GM23338 (cell line): ENCODE measurements at regions not wholly inside any gene's neighbourhood (a gene's known extent, or its start where the extent isn't known, plus 50 kb on each side); places are given as distances from the start of the nearest gene placed in this dataset.
"Not testable (repeated sequence)": the region's sequence is repeated elsewhere in the genome, so short reads cannot be mapped to it uniquely, and the experiment has no call there.

Source experiments
- ATAC-seq: fragments of 200-7000 bp; cut with Tn5 transposase; 3 replicates; pipeline ENCODE4 v1.9.1; 2020
- DNase-seq: peaks from one replicate; pipeline ENCODE4 v3.0.0-alpha.2; 2015; ENCODE audit warnings: low spot score
- H2AFZ ChIP-seq: fragments of 200-600 bp; sonication (generic); 2 replicates; pipeline ENCODE4 v1.8.0; 2016; ENCODE audit warnings: antibody characterized with exemption, mild to moderate bottlenecking, moderate library complexity
- H3F3A ChIP-seq: fragments of 200-600 bp; sonication (generic); replicated peaks from 2 replicates; pipeline ENCODE4 v1.8.0; 2017; ENCODE audit warnings: antibody characterized with exemption, mixed run types, low read depth
- H3K27ac ChIP-seq: fragments of 200-600 bp; sonication (generic); 2 replicates; pipeline ENCODE4 v1.6.1; 2016; ENCODE audit warnings: low read depth
- H3K27me3 ChIP-seq: fragments of 200-600 bp; sonication (generic); 2 replicates; pipeline ENCODE4 v1.8.0; 2016; ENCODE audit warnings: mild to moderate bottlenecking, mixed run types, moderate library complexity; ENCODE audit not compliant: insufficient read depth
- H3K36me3 ChIP-seq: fragments of 200-600 bp; sonication (generic); 2 replicates; pipeline ENCODE4 v1.8.0; 2016; ENCODE audit warnings: mild to moderate bottlenecking; ENCODE audit not compliant: insufficient read depth
- H3K4me1 ChIP-seq: fragments of 200-600 bp; sonication (generic); 2 replicates; pipeline ENCODE4 v1.8.0; 2016; ENCODE audit warnings: mild to moderate bottlenecking, moderate library complexity; ENCODE audit not compliant: insufficient read depth
- H3K4me2 ChIP-seq: fragments of 200-600 bp; sonication (generic); 2 replicates; pipeline ENCODE4 v1.7.1; 2017; ENCODE audit warnings: mixed run types
- H3K4me3 ChIP-seq: fragments of 200-600 bp; sonication (generic); 2 replicates; pipeline ENCODE4 v1.6.1; 2016; ENCODE audit warnings: mixed run types
- H3K79me2 ChIP-seq: fragments of 200-600 bp; sonication (generic); replicated peaks from 2 replicates; pipeline ENCODE4 v1.8.0; 2017; ENCODE audit warnings: mild to moderate bottlenecking; ENCODE audit not compliant: insufficient read depth
- H3K9me2 ChIP-seq: fragments of 200-600 bp; sonication (generic); 2 replicates; pipeline ENCODE4 v1.8.0; 2017; ENCODE audit not compliant: insufficient read depth
- H4K20me1 ChIP-seq: fragments of 200-600 bp; sonication (generic); replicated peaks from 2 replicates; pipeline ENCODE4 v1.8.0; 2017; ENCODE audit warnings: mild to moderate bottlenecking; ENCODE audit not compliant: insufficient read depth
- H3K27ac Mint-ChIP-seq: 2 replicates; pipeline ENCODE4 v1.8.0; 2020; ENCODE audit warnings: inconsistent platforms, mild to moderate bottlenecking, moderate library complexity, mixed read lengths
- H3K27me3 Mint-ChIP-seq: 3 replicates; pipeline ENCODE4 v1.8.0; 2022; ENCODE audit warnings: low read depth, mild to moderate bottlenecking, moderate library complexity, mixed read lengths, inconsistent platforms; ENCODE audit not compliant: insufficient read depth, poor library complexity
- H3K36me3 Mint-ChIP-seq: 3 replicates; pipeline ENCODE4 v1.8.0; 2021; ENCODE audit warnings: low read depth, mild to moderate bottlenecking, inconsistent platforms, moderate library complexity, mixed read lengths
- H3K4me1 Mint-ChIP-seq: 3 replicates; pipeline ENCODE4 v1.8.0; 2020; ENCODE audit warnings: mild to moderate bottlenecking, inconsistent platforms, mixed read lengths
- H3K4me3 Mint-ChIP-seq: 3 replicates; pipeline ENCODE4 v1.8.0; 2021; ENCODE audit warnings: moderate library complexity, mild to moderate bottlenecking, inconsistent platforms, mixed read lengths
- H3K9me3 Mint-ChIP-seq: 3 replicates; pipeline ENCODE4 v1.8.0; 2020; ENCODE audit warnings: moderate library complexity, mild to moderate bottlenecking, inconsistent platforms, mixed read lengths
- EZH2 ChIP-seq: fragments of 200-600 bp; sonication (generic); IDR thresholded peaks from one replicate; pipeline ENCODE4 v1.8.0; 2017; ENCODE audit warnings: antibody characterized with exemption, mild to moderate bottlenecking, low read depth; ENCODE audit not compliant: unreplicated experiment
- EZH2phosphoT487 ChIP-seq: fragments of 200-600 bp; sonication (generic); IDR thresholded peaks from one replicate; pipeline ENCODE4 v1.8.1; 2018; ENCODE audit warnings: antibody characterized with exemption; ENCODE audit not compliant: unreplicated experiment
- JUNB ChIP-seq: IDR thresholded peaks from one replicate; pipeline ENCODE4 v1.6.1; 2016; ENCODE audit warnings: antibody characterized with exemption; ENCODE audit not compliant: unreplicated experiment
- NANOG ChIP-seq: IDR thresholded peaks from 2 replicates; pipeline ENCODE4 v1.6.1; 2016; ENCODE audit warnings: antibody characterized with exemption, borderline replicate concordance
- POLR2AphosphoS5 ChIP-seq: IDR thresholded peaks from 2 replicates; pipeline ENCODE4 v1.6.1; 2016; ENCODE audit warnings: antibody characterized with exemption, low read depth
- ZNF114 ChIP-seq: fragments of 250-450 bp; sonication (Bioruptor Pico); IDR thresholded peaks from 2 replicates; pipeline ENCODE4 v1.5.0; 2020; ENCODE audit warnings: mild to moderate bottlenecking, moderate library complexity
- ZNF331 ChIP-seq: fragments of 250-450 bp; sonication (Bioruptor Pico); IDR thresholded peaks from 2 replicates; pipeline ENCODE4 v1.5.0; 2020; ENCODE audit warnings: low read depth, mild to moderate bottlenecking, moderate library complexity

DNA sequence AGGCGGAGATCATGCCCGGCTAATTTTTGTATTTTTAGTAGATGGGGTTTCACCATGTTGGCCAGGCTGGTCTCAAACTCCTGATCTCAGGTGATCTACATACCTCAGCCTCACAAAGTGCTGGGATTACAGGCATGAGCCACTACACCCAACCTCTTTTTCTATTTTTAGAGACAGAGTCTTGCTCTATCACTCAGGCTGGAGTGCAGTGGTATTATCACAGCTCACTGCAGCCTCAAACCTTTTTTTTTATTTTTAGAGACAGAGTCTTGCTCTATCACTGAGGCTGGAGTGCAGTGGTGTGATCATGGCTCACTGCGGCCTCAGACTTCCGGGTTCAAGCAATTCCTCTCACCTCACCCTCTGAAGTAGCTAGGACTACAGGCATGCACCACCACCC is 64.6 kb upstream of the ADGRL1 start:
- not testable (repeated sequence) for DNase-seq, ATAC-seq

DNA sequence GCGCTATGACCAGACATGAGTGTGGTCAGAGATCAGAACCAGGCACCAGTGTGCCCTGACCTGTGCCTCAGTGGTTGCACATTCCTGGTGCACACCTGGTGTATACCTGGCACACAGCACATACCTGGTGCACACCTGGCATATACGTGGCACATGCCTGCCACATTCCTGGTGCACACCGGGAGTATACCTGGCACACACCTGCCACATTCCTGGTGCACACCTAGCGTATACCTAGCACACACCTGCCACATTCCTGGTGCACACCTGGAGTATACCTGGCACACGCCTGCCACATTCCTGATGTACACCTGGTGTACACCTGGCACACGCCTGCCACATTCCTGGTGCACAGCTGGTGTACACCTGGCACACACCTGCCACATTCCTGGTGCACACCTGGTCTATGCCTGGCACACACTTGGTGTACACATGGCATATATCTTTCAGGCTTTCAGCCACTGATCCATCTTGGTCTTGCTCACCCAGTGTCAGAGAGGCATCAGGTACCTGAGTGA is 61.3 kb upstream of the ADGRL1 start:
- ATAC-seq = no peak

More for the DNA sequence above, 64.6 kb upstream of the ADGRL1 start:
- Mint-ChIP-seq H3K4me1 (peaks cover 33% of the 10 kb centered on the region), H3K27me3 (peaks cover 12% of the 10 kb centered on the region)
- not testable (repeated sequence) for H3F3A ChIP-seq, H2AFZ ChIP-seq, H3K4me3 ChIP-seq, H3K9me2 ChIP-seq, H3K36me3 ChIP-seq, H3K36me3 Mint-ChIP-seq, H3K79me2 ChIP-seq, H3K4me2 ChIP-seq, H3K4me3 Mint-ChIP-seq, H3K9me3 Mint-ChIP-seq, H3K27ac Mint-ChIP-seq, H3K27me3 ChIP-seq, H3K27ac ChIP-seq, H4K20me1 ChIP-seq
- peaks cover 21% of the 10 kb centered on the region for H3K4me1 ChIP-seq

DNA sequence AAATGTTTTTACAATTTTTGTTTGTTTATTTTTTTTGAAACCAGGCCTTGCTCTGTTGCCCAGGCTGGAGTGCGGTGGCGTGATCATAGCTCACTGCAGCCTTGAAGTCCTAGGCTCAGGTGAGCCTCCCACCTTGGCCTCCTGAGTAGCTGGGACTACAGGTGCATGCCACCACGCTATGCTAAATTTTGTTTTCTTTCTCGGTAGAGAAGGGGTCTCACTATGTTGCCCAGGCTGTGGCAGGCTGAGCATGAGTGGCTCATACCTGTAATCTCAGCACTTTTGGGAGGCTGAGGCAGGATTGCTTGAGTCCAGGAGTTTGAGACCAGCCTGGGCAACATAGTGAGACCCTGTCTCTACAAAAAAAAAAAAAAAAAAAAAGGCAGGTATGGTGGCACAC is 60.2 kb upstream of the ADGRL1 start:
- Histone ChIP-seq H2AFZ (peak overlapping the region; percentile 97), H3K4me3 (peak overlapping the region; percentile 83), H3F3A (peaks cover 16% of the 10 kb centered on the region; the same call in 1 of the 2 replicates), H3K4me1 (peaks cover 12% of the 10 kb centered on the region), H3K27me3 (peaks cover 13% of the 10 kb centered on the region; the same call in 1 of the 2 replicates), H3K27ac (0 out of 2 replicates have a peak overlapping the region, but pooled peaks have one; percentile 26), H3K4me2 (peak overlapping the region; percentile 93)
- peaks cover 21% of the 10 kb centered on the region for H3K4me1 Mint-ChIP-seq
- H3K27me3 Mint-ChIP-seq, H4K20me1 ChIP-seq, DNase-seq, H3K36me3 ChIP-seq, H3K36me3 Mint-ChIP-seq, ATAC-seq, H3K27ac Mint-ChIP-seq, H3K9me3 Mint-ChIP-seq, H3K9me2 ChIP-seq, H3K79me2 ChIP-seq: not testable (repeated sequence)
- peak overlapping the region; percentile 66 for H3K4me3 Mint-ChIP-seq

More for the DNA sequence above, 61.3 kb upstream of the ADGRL1 start:
- no peak overlapping the region for H2AFZ ChIP-seq
- H3K27ac ChIP-seq = no peak overlapping the region
- Mint-ChIP-seq H3K27ac (no peak overlapping the region), H3K4me3 (no peak overlapping the region), H3K9me3 (no peaks in the 10 kb centered on the region), H3K27me3 (peaks cover 9% of the 10 kb centered on the region), H3K4me1 (peaks cover 28% of the 10 kb centered on the region), H3K36me3 (no peaks in the 10 kb centered on the region)
- H3K9me2 ChIP-seq = no peaks in the 10 kb centered on the region
- no peak overlapping the region for H3K4me3 ChIP-seq
- H3K4me2 ChIP-seq = no peak overlapping the region
- no peak for DNase-seq
- no peaks in the 10 kb centered on the region for H4K20me1 ChIP-seq
- no peaks in the 10 kb centered on the region for H3K79me2 ChIP-seq
- no peaks in the 10 kb centered on the region for H3K36me3 ChIP-seq
- TF ChIP-seq NANOG (no peak), EZH2phosphoT487 (no peak), ZNF114 (CRISPR knock-in tag) (no peak)
- peaks cover 16% of the 10 kb centered on the region for H3K4me1 ChIP-seq
- peaks cover 13% of the 10 kb centered on the region; the same call in 1 of the 2 replicates for H3K27me3 ChIP-seq
- H3F3A ChIP-seq = peaks cover 18% of the 10 kb centered on the region; the same call in 1 of the 2 replicates

DNA sequence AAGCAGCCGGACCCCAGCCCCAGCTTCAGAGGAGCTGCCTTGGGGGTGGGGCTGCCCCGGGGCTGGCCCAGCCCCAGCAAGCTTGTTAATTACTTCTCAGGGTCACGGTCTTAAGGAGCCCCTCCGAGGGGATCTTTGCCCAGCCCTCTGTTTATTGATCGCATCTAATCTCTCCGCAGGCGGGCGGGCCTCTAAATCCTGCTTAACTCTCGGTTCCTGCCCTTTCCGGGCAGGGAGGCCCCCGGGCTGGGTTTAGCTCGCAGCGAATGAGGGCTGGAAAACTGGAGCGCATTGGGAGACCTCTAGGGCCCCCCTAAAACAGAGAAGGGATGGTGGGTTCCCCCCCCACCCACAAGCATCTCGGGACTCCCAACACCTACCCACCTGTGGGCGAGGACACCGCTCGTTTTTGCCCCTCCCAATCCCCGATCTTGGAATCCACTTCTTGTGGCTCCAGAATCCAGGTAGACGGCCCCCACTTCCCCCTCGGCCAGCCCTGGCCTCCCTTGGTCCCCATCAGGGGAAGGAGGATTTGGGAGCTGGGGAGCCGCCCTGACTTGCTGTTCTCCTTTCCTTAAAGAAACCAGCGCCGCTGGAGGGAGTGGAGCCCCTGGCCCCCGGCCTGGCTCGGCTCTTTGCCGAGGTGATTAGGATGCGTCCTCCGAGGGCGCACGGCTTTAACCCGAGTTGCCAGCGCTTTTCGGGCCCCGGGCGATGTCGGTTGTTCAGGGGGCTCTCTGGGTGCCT is 59.5 kb upstream of the ADGRL1 start:
- Histone ChIP-seq H2AFZ (peak overlapping the region; percentile 97), H3K4me1 (peaks cover 12% of the 10 kb centered on the region), H3K27ac (0 out of 2 replicates have a peak overlapping the region, but pooled peaks have one; percentile 26), H3F3A (peaks cover 16% of the 10 kb centered on the region; the same call in 1 of the 2 replicates), H3K4me3 (peak overlapping the region; percentile 83), H3K79me2 (no peaks in the 10 kb centered on the region), H3K4me2 (peak overlapping the region; percentile 93), H4K20me1 (no peaks in the 10 kb centered on the region), H3K27me3 (peaks cover 13% of the 10 kb centered on the region; the same call in 1 of the 2 replicates), H3K36me3 (no peaks in the 10 kb centered on the region), H3K9me2 (no peaks in the 10 kb centered on the region)
- Mint-ChIP-seq H3K9me3 (no peaks in the 10 kb centered on the region), H3K27ac (no peak overlapping the region), H3K27me3 (peaks cover 9% of the 10 kb centered on the region), H3K4me1 (peaks cover 21% of the 10 kb centered on the region), H3K4me3 (peak overlapping the region; percentile 66), H3K36me3 (no peaks in the 10 kb centered on the region)
- DNase-seq (peak; percentile 77), ATAC-seq (peak; percentile 83)
- TF ChIP-seq EZH2phosphoT487 (no peak), ZNF331 (CRISPR knock-in tag) (no peak), EZH2 (no peak), POLR2AphosphoS5 (no peak; the same call in 1 of the 2 replicates), ZNF114 (CRISPR knock-in tag) (no peak), JUNB (no peak)

DNA sequence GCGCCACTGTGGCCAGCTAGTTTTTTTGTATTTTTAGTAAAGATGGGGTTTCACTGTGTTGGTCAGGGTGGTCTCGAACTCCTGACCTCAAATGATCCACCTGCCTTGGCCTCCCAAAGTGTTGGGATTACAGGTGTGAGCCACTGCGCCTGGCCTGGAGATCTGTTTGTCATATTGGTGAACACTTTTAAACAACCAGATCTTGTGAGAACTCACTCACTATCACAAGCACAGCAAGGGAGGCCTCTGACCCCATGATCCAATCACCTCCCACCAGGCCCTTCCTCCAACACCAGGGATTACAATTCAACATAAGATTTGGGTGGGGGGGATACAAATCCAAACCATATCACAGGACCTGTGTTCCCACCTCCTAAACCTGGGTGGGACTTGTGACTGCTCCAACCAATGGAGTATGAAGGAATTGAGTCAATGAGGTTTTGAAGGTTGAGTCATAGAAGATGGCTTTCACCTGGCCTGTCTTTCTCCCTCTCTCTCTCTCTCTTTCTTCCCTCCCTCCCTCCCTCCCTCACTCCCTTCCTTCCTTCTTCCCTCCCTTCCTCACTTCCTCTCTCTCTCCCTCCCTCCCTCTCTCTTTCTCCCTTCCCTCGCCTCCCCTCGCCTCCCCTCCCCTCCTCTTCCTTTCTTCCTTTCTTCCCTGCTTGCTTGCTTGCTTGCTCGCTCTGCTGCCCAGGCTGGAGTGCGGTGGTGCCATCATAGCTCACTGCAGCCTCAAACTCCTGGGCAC is 50.1 kb upstream of the ADGRL1 start:
- Mint-ChIP-seq H3K4me1 (peaks cover 21% of the 10 kb centered on the region), H3K27me3 (peaks cover 17% of the 10 kb centered on the region)
- H3K9me3 Mint-ChIP-seq, H3K9me2 ChIP-seq, H3K4me3 ChIP-seq, H4K20me1 ChIP-seq, H3K27me3 ChIP-seq, H3K79me2 ChIP-seq, H3F3A ChIP-seq, H3K27ac Mint-ChIP-seq, H3K4me3 Mint-ChIP-seq, H3K36me3 ChIP-seq, H3K36me3 Mint-ChIP-seq: not testable (repeated sequence)
- Histone ChIP-seq H2AFZ (peak overlapping the region; percentile 83; the same call in 1 of the 2 replicates), H3K4me2 (peak overlapping the region; percentile 19; the same call in 1 of the 2 replicates), H3K4me1 (peaks cover 19% of the 10 kb centered on the region), H3K27ac (peak overlapping the region; percentile 69; the same call in 1 of the 2 replicates)
- DNase-seq (peak; percentile 67), ATAC-seq (peak; percentile 24)
